ENCODE measurements at regions not wholly inside any gene's neighbourhood (a gene's known extent, or its start where the extent isn't known, plus 50 kb on each side); places are given as distances from the start of the nearest gene placed in this dataset.

DNA sequence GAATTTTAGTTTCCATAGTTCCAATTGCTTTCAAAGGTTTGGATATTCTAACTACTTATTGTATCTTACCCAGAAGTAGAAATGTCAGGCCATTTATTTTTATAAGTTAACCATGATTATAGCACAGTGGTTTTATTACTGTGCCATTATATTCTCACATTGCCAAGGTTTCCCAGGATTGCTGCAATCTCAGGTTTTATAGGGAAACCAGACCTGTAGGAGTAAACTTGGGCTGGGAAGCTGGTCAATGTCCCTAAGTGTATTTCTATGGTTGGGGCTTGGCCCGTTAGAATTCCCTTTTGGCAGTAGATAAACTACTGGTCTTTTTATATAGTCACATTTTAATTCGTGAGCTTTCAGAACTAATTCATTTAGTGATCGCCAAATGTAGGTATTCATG lies 396.6 kb upstream of the KCNN2 start:
- no peaks in the 10 kb centered on the region for H3K4me1 ChIP-seq (ENCODE audit: insufficient read depth)
- Mint-ChIP-seq H3K36me3 (ENCODE audit: low read depth) (no peaks in the 10 kb centered on the region), H3K4me1 (peaks cover 9% of the 10 kb centered on the region; the same call in 2 of the 3 replicates), H3K27ac (no peak overlapping the region), H3K27me3 (ENCODE audit: insufficient read depth, low read depth, poor library complexity) (no peaks in the 10 kb centered on the region), H3K4me3 (no peak overlapping the region), H3K9me3 (no peaks in the 10 kb centered on the region)
- H3K4me3 ChIP-seq = no peak overlapping the region
- no peaks in the 10 kb centered on the region for H3K9me2 ChIP-seq (ENCODE audit: insufficient read depth)
- H3K79me2 ChIP-seq (replicated peaks; ENCODE audit: insufficient read depth) = no peaks in the 10 kb centered on the region
- H3K36me3 ChIP-seq (ENCODE audit: insufficient read depth) = no peaks in the 10 kb centered on the region
- no peak overlapping the region for H3K27ac ChIP-seq (ENCODE audit: low read depth)
- no peak for DNase-seq (ENCODE audit: low spot score)
- no peak for ATAC-seq
- no peaks in the 10 kb centered on the region for H3F3A ChIP-seq (replicated peaks; ENCODE audit: low read depth)
- no peak overlapping the region for H3K4me2 ChIP-seq
- TF ChIP-seq CREB1 (CRISPR knock-in tag; IDR thresholded peaks at IDR 0.05; ENCODE audit: low read depth) (no peak), REST (IDR thresholded peaks at IDR 0.05; ENCODE audit: unreplicated experiment) (no peak), ETS1 (IDR thresholded peaks at IDR 0.05) (no peak), POLR2AphosphoS5 (IDR thresholded peaks at IDR 0.05; ENCODE audit: low read depth) (no peak), EZH2 (IDR thresholded peaks at IDR 0.05; ENCODE audit: low read depth, unreplicated experiment) (no peak), STAT1 (IDR thresholded peaks at IDR 0.05; ENCODE audit: unreplicated experiment) (no peak), ZNF114 (CRISPR knock-in tag; IDR thresholded peaks at IDR 0.05) (no peak), ZNF331 (CRISPR knock-in tag; IDR thresholded peaks at IDR 0.05; ENCODE audit: low read depth) (no peak)
- TF ChIP-seq, protein P1, sequence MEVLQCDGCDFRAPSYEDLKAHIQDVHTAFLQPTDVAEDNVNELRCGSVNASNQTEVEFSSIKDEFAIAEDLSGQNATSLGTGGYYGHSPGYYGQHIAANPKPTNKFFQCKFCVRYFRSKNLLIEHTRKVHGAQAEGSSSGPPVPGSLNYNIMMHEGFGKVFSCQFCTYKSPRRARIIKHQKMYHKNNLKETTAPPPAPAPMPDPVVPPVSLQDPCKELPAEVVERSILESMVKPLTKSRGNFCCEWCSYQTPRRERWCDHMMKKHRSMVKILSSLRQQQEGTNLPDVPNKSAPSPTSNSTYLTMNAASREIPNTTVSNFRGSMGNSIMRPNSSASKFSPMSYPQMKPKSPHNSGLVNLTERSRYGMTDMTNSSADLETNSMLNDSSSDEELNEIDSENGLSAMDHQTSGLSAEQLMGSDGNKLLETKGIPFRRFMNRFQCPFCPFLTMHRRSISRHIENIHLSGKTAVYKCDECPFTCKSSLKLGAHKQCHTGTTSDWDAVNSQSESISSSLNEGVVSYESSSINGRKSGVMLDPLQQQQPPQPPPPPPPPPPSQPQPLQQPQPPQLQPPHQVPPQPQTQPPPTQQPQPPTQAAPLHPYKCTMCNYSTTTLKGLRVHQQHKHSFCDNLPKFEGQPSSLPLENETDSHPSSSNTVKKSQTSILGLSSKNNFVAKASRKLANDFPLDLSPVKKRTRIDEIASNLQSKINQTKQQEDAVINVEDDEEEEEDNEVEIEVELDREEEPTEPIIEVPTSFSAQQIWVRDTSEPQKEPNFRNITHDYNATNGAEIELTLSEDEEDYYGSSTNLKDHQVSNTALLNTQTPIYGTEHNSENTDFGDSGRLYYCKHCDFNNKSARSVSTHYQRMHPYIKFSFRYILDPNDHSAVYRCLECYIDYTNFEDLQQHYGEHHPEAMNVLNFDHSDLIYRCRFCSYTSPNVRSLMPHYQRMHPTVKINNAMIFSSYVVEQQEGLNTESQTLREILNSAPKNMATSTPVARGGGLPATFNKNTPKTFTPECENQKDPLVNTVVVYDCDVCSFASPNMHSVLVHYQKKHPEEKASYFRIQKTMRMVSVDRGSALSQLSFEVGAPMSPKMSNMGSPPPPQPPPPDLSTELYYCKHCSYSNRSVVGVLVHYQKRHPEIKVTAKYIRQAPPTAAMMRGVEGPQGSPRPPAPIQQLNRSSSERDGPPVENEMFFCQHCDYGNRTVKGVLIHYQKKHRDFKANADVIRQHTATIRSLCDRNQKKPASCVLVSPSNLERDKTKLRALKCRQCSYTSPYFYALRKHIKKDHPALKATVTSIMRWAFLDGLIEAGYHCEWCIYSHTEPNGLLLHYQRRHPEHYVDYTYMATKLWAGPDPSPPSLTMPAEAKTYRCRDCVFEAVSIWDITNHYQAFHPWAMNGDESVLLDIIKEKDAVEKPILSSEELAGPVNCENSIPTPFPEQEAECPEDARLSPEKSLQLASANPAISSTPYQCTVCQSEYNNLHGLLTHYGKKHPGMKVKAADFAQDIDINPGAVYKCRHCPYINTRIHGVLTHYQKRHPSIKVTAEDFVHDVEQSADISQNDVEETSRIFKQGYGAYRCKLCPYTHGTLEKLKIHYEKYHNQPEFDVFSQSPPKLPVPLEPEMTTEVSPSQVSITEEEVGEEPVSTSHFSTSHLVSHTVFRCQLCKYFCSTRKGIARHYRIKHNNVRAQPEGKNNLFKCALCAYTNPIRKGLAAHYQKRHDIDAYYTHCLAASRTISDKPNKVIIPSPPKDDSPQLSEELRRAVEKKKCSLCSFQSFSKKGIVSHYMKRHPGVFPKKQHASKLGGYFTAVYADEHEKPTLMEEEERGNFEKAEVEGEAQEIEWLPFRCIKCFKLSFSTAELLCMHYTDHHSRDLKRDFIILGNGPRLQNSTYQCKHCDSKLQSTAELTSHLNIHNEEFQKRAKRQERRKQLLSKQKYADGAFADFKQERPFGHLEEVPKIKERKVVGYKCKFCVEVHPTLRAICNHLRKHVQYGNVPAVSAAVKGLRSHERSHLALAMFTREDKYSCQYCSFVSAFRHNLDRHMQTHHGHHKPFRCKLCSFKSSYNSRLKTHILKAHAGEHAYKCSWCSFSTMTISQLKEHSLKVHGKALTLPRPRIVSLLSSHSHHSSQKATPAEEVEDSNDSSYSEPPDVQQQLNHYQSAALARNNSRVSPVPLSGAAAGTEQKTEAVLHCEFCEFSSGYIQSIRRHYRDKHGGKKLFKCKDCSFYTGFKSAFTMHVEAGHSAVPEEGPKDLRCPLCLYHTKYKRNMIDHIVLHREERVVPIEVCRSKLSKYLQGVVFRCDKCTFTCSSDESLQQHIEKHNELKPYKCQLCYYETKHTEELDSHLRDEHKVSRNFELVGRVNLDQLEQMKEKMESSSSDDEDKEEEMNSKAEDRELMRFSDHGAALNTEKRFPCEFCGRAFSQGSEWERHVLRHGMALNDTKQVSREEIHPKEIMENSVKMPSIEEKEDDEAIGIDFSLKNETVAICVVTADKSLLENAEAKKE (CRISPR knock-in tag; IDR thresholded peaks at IDR 0.05) = no peak
- H3K27me3 ChIP-seq (ENCODE audit: insufficient read depth) = no peaks in the 10 kb centered on the region
- peak overlapping the region; percentile 49; the same call in 1 of the 2 replicates for H2AFZ ChIP-seq
- H4K20me1 ChIP-seq (replicated peaks; ENCODE audit: insufficient read depth) = no peaks in the 10 kb centered on the region
